ENCODE measurements at regions not wholly inside any gene's neighbourhood (a gene's known extent, or its start where the extent isn't known, plus 50 kb on each side); places are given as distances from the start of the nearest gene placed in this dataset.

GRCh38 chr9:93900971-93901861 is 53.9 kb downstream of the BARX1 start:
- no peak for TF ChIP-seq EZH2 (IDR thresholded peaks at IDR 0.05; ENCODE audit: borderline replicate concordance, low read depth, low read length, severe bottlenecking)
- Histone ChIP-seq H2AFZ (ENCODE audit: low read depth, low read length) (no peak overlapping the region), H3K4me3 (ENCODE audit: low read depth in 1 of 2, low read length in 2 of 2) (no peak overlapping the region), H3K9me3 (ENCODE audit: insufficient read depth, low read length, severe bottlenecking) (no peaks in the 10 kb centered on the region), H3K4me1 (ENCODE audit: insufficient read depth, low read length) (no peaks in the 10 kb centered on the region), H3K27me3 (ENCODE audit: insufficient read depth, low read length, poor library complexity) (no peaks in the 10 kb centered on the region), H3K36me3 (ENCODE audit: insufficient read depth, low read length) (no peaks in the 10 kb centered on the region), H3K27ac (ENCODE audit: low read length) (no peak overlapping the region), H3K4me2 (ENCODE audit: insufficient read depth, low read length) (no peak overlapping the region), H3K9ac (ENCODE audit: low read depth, low read length) (no peak overlapping the region), H4K20me1 (ENCODE audit: insufficient read depth, low read length) (no peaks in the 10 kb centered on the region), H3K79me2 (ENCODE audit: insufficient read depth, low read length) (no peaks in the 10 kb centered on the region)
- DNase-seq = no peak
- ATAC-seq (ENCODE audit: insufficient read depth, low read depth) = no peak

GRCh38 chr9:93900436-93900819 is 54.7 kb downstream of the BARX1 start:
- no peak for TF ChIP-seq EZH2 (IDR thresholded peaks at IDR 0.05; ENCODE audit: borderline replicate concordance, low read depth, low read length, severe bottlenecking)
- TF ChIP-seq, protein P1, sequence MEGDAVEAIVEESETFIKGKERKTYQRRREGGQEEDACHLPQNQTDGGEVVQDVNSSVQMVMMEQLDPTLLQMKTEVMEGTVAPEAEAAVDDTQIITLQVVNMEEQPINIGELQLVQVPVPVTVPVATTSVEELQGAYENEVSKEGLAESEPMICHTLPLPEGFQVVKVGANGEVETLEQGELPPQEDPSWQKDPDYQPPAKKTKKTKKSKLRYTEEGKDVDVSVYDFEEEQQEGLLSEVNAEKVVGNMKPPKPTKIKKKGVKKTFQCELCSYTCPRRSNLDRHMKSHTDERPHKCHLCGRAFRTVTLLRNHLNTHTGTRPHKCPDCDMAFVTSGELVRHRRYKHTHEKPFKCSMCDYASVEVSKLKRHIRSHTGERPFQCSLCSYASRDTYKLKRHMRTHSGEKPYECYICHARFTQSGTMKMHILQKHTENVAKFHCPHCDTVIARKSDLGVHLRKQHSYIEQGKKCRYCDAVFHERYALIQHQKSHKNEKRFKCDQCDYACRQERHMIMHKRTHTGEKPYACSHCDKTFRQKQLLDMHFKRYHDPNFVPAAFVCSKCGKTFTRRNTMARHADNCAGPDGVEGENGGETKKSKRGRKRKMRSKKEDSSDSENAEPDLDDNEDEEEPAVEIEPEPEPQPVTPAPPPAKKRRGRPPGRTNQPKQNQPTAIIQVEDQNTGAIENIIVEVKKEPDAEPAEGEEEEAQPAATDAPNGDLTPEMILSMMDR (IDR thresholded peaks at IDR 0.05; ENCODE audit: borderline replicate concordance, extremely low read depth, low read length, poor library complexity, severe bottlenecking) = no peak
- no peaks in the 10 kb centered on the region for H3K27me3 ChIP-seq (ENCODE audit: insufficient read depth, low read length, poor library complexity)
- H3K4me2 ChIP-seq (ENCODE audit: insufficient read depth, low read length) = no peak overlapping the region
- no peaks in the 10 kb centered on the region for H3K79me2 ChIP-seq (ENCODE audit: insufficient read depth, low read length)
- H2AFZ ChIP-seq (ENCODE audit: low read depth, low read length) = no peak overlapping the region
- no peak overlapping the region for H3K27ac ChIP-seq (ENCODE audit: low read length)
- H3K36me3 ChIP-seq (ENCODE audit: insufficient read depth, low read length) = no peaks in the 10 kb centered on the region
- ATAC-seq (ENCODE audit: insufficient read depth, low read depth) = no peak
- H3K4me1 ChIP-seq (ENCODE audit: insufficient read depth, low read length) = no peaks in the 10 kb centered on the region
- H4K20me1 ChIP-seq (ENCODE audit: insufficient read depth, low read length) = no peaks in the 10 kb centered on the region
- no peak overlapping the region for H3K9ac ChIP-seq (ENCODE audit: low read depth, low read length)
- DNase-seq = no peak
- H3K9me3 ChIP-seq (ENCODE audit: insufficient read depth, low read length, severe bottlenecking) = no peaks in the 10 kb centered on the region
- no peak overlapping the region for H3K4me3 ChIP-seq (ENCODE audit: low read depth in 1 of 2, low read length in 2 of 2)

- no peak overlapping the region for H3K4me2 ChIP-seq (ENCODE audit: insufficient read depth, low read length)
- H3K79me2 ChIP-seq (ENCODE audit: insufficient read depth, low read length) = no peaks in the 10 kb centered on the region
- no peaks in the 10 kb centered on the region for H3K4me1 ChIP-seq (ENCODE audit: insufficient read depth, low read length)
- H3K4me3 ChIP-seq (ENCODE audit: low read depth in 1 of 2, low read length in 2 of 2) = no peak overlapping the region
- H3K36me3 ChIP-seq (ENCODE audit: insufficient read depth, low read length) = no peaks in the 10 kb centered on the region
- no peak overlapping the region for H3K27ac ChIP-seq (ENCODE audit: low read length)
- no peak for DNase-seq
- H3K9ac ChIP-seq (ENCODE audit: low read depth, low read length) = no peak overlapping the region
- H3K9me3 ChIP-seq (ENCODE audit: insufficient read depth, low read length, severe bottlenecking) = no peaks in the 10 kb centered on the region
- TF ChIP-seq, protein P1 (IDR thresholded peaks at IDR 0.05; ENCODE audit: borderline replicate concordance, extremely low read depth, low read length, poor library complexity, severe bottlenecking) = no peak
- TF ChIP-seq EZH2 (IDR thresholded peaks at IDR 0.05; ENCODE audit: borderline replicate concordance, low read depth, low read length, severe bottlenecking) = no peak
- ATAC-seq (ENCODE audit: insufficient read depth, low read depth) = no peak
- no peaks in the 10 kb centered on the region for H3K27me3 ChIP-seq (ENCODE audit: insufficient read depth, low read length, poor library complexity)
- H4K20me1 ChIP-seq (ENCODE audit: insufficient read depth, low read length) = no peaks in the 10 kb centered on the region
- no peak overlapping the region for H2AFZ ChIP-seq (ENCODE audit: low read depth, low read length)
These were observed 55.3 kb downstream of the BARX1 start for GRCh38 chr9:93899609-93900435.

Measured in DND-41 (cell line).